Vagina (tissue), 2 donors: ENCODE measurements at regions not wholly inside any gene's neighbourhood (a gene's known extent, or its start where the extent isn't known, plus 50 kb on each side); places are given as distances from the start of the nearest gene placed in this dataset.

Source experiments
- CTCF ChIP-seq, 3 experiments: fragments of 450-650 bp in 2 of 3; fragments of 200-600 bp in 1 of 3; sonication (generic) in 1 of 3; IDR thresholded peaks; one replicate each; pipeline ENCODE4 v1.5.1; 2017 to 2019; ENCODE audit warnings: antibody characterized with exemption in 3 of 3, mild to moderate bottlenecking in 2 of 3, moderate library complexity in 2 of 3
- POLR2A ChIP-seq, 2 donors: fragments of 450-650 bp; IDR thresholded peaks; one replicate each; pipeline ENCODE4 v1.6.1; 2017; ENCODE audit warnings: antibody characterized with exemption in 2 of 2, mild to moderate bottlenecking in 2 of 2, moderate library complexity in 2 of 2

DNA sequence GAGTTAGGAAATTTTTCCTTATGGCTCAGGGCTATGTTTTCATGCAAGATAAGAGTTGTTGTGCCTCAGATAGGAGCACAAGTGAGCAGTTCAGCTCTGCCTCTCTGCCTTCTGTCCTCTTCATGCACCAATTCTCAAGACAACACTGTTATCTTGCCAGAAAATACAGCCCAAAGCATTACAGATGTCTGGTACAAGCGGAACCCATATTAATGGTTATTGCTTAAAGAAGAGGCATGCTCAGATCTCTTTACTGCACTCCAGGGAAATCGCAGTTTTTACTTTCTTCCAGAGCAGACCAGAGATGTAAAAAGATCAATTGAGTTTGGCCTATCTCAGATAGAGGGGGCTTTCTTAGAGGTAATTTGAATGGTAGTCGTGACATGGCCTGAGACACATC lies 361.6 kb upstream of the WWC1 start:
- TF ChIP-seq CTCF (IDR thresholded peaks at IDR 0.05), result no peak
- TF ChIP-seq POLR2A (IDR thresholded peaks at IDR 0.05), result no peak
